ENCODE measurements at regions not wholly inside any gene's neighbourhood (a gene's known extent, or its start where the extent isn't known, plus 50 kb on each side); places are given as distances from the start of the nearest gene placed in this dataset.

GRCh38 chr15:95834028-95834804, 496.3 kb upstream of the NR2F2 start:
- no peaks in the 10 kb centered on the region for H3K4me1 ChIP-seq
- no peaks in the 10 kb centered on the region for H3K9me3 ChIP-seq (replicated peaks)
- intact Hi-C loops (cut with micrococcal nuclease), result no loop called here
- H3K27me3 ChIP-seq (ENCODE audit: low read depth), result no peaks in the 10 kb centered on the region
- H3K36me3 ChIP-seq, result no peaks in the 10 kb centered on the region
- H3K27ac ChIP-seq (replicated peaks), result no peak overlapping the region
- TF ChIP-seq, protein P1, sequence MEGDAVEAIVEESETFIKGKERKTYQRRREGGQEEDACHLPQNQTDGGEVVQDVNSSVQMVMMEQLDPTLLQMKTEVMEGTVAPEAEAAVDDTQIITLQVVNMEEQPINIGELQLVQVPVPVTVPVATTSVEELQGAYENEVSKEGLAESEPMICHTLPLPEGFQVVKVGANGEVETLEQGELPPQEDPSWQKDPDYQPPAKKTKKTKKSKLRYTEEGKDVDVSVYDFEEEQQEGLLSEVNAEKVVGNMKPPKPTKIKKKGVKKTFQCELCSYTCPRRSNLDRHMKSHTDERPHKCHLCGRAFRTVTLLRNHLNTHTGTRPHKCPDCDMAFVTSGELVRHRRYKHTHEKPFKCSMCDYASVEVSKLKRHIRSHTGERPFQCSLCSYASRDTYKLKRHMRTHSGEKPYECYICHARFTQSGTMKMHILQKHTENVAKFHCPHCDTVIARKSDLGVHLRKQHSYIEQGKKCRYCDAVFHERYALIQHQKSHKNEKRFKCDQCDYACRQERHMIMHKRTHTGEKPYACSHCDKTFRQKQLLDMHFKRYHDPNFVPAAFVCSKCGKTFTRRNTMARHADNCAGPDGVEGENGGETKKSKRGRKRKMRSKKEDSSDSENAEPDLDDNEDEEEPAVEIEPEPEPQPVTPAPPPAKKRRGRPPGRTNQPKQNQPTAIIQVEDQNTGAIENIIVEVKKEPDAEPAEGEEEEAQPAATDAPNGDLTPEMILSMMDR (IDR thresholded peaks at IDR 0.05; ENCODE audit: borderline replicate concordance), result no peak
- no peak for DNase-seq
- H3K4me3 ChIP-seq, result no peak overlapping the region

DNA sequence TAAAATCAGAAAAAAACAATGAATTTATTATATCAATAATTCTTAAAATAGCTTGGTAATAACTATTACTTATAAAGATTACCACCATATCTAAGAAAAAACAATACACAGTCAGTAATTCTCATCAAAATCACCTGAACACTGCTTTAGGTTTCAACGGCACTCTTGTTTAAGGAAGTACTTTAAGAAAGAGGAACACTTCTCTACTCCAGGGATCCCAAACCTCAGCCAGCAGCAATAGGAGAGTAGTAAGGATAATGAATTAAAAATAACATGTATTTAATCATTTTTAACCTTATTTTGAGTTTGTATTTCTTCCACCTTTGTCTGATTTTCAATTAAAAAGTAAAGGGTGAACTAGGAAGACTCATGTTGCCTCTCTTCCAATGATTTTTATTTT, 494.0 kb upstream of the NR2F2 start:
- Histone ChIP-seq H3K4me1 (no peaks in the 10 kb centered on the region), H3K27ac (replicated peaks) (no peak overlapping the region), H3K9me3 (replicated peaks) (no peaks in the 10 kb centered on the region), H3K27me3 (ENCODE audit: low read depth) (no peaks in the 10 kb centered on the region), H3K36me3 (no peaks in the 10 kb centered on the region), H3K4me3 (no peak overlapping the region)
- intact Hi-C loops (cut with micrococcal nuclease), result no loop called here
- TF ChIP-seq, protein P1 (IDR thresholded peaks at IDR 0.05; ENCODE audit: borderline replicate concordance), result no peak
- no peak for DNase-seq

DNA sequence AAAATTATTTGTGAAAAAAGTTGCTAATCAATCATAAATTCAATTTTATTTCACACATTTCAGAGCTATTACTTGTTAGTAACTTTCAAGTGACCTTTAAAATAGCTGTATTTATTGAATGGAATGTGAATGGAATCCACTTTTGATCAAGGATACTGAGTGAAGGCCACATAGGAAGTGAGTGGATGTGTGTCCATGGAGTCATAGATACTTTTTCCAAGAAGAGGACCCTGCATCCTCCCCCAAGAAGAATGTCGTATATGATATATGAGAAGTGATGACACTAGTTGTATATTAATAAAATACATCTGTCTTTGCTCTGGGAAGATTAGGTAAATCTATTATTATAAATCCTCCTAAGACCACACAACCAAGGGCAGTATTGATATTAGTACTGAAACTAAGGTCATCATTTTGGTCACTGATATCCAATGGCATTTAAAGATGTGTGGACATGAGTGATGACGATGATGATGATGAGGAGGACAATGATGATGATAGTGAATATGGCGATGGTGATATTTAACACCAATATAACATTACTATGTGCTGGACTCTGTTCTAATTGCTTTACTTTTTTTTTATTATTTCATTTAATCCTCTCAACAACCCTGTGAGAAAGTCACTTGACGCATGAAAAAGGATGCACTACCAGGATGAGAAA, 493.0 kb upstream of the NR2F2 start:
- no peak overlapping the region for H3K4me3 ChIP-seq
- H3K4me1 ChIP-seq, result no peaks in the 10 kb centered on the region
- no peaks in the 10 kb centered on the region for H3K27me3 ChIP-seq (ENCODE audit: low read depth)
- no peak for DNase-seq
- H3K36me3 ChIP-seq, result no peaks in the 10 kb centered on the region
- intact Hi-C loops (cut with micrococcal nuclease), result no loop called here
- TF ChIP-seq, protein P1 (IDR thresholded peaks at IDR 0.05; ENCODE audit: borderline replicate concordance), result no peak
- no peaks in the 10 kb centered on the region for H3K9me3 ChIP-seq (replicated peaks)
- no peak overlapping the region for H3K27ac ChIP-seq (replicated peaks)

DNA sequence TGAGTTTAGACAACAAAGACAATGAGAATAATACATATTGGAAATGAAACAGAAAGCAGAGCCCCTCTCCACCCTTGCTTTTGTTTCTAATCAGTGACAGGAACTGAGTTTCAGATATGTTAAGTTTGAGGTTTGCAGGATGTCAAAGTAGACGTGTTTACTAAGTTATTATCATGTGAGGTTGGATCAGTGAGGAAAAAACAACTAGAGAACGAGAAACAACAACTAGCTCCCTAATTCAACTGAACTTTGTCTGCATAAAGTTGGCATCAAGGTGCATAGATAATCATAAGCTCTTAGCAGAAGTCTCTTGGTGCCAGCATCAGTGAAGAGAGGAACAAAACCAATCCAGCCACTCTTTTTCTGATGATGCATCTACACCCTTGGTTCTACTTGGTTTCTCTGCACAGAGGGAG, 491.1 kb upstream of the NR2F2 start:
- Histone ChIP-seq H3K27ac (replicated peaks) (peak overlapping the region; percentile 75), H3K36me3 (no peaks in the 10 kb centered on the region), H3K9me3 (replicated peaks) (no peaks in the 10 kb centered on the region), H3K4me1 (no peaks in the 10 kb centered on the region), H3K4me3 (no peak overlapping the region), H3K27me3 (ENCODE audit: low read depth) (no peaks in the 10 kb centered on the region)
- no peak for DNase-seq
- TF ChIP-seq, protein P1 (IDR thresholded peaks at IDR 0.05; ENCODE audit: borderline replicate concordance), result no peak
- intact Hi-C loops (cut with micrococcal nuclease), result no loop called here

- Histone ChIP-seq H3K9me3 (replicated peaks) (no peaks in the 10 kb centered on the region), H3K27me3 (ENCODE audit: low read depth) (no peaks in the 10 kb centered on the region), H3K27ac (replicated peaks) (peak overlapping the region; percentile 75), H3K4me3 (no peak overlapping the region), H3K4me1 (no peaks in the 10 kb centered on the region), H3K36me3 (no peaks in the 10 kb centered on the region)
- peak; percentile 59 for DNase-seq
- intact Hi-C loops (cut with micrococcal nuclease), result no loop called here
- TF ChIP-seq, protein P1 (IDR thresholded peaks at IDR 0.05; ENCODE audit: borderline replicate concordance), result no peak
Measured at GRCh38 chr15:95840004-95840403, 490.5 kb upstream of the NR2F2 start.

All from left ventricle myocardium inferior (tissue), 1 donor.